A673 (cell line): ENCODE measurements at regions not wholly inside any gene's neighbourhood (a gene's known extent, or its start where the extent isn't known, plus 50 kb on each side); places are given as distances from the start of the nearest gene placed in this dataset.
"Not testable (repeated sequence)": the region's sequence is repeated elsewhere in the genome, so short reads cannot be mapped to it uniquely, and the experiment has no call there.

Experiments used
- BruUV-seq: library from RNA; stranded (reverse); fragments of 400-500 nt; replicated peaks from 2 replicates; lab custom pipeline; 2021; lab: Mats Ljungman, UMichigan
- CTCF ChIA-PET: fragments of 300-600 bp; sonication (Branson Sonifier 250); formaldehyde crosslinking; loops from one replicate; lab custom pipeline; 2022; ENCODE audit warnings: antibody characterized with exemption; lab: Charles Lee
- POLR2A ChIA-PET: fragments of 300-600 bp; sonication (Branson Sonifier 250); formaldehyde crosslinking; loops from one replicate; lab custom pipeline; 2022; ENCODE audit warnings: antibody characterized with exemption; ENCODE audit not compliant: low non-redundant PET; lab: Charles Lee
- DNase-seq: peaks from one replicate; pipeline ENCODE4 v3.0.0-alpha.2; 2015; ENCODE audit warnings: low spot score
- H3K27ac ChIP-seq: fragments of 200-600 bp; sonication (generic); 2 replicates; pipeline ENCODE4 v1.5.1; 2016; ENCODE audit warnings: mixed run types, low read depth, mild to moderate bottlenecking, mixed read lengths, antibody characterized with exemption, low read length; ENCODE audit not compliant: poor library complexity, severe bottlenecking
- H3K27me3 ChIP-seq: fragments of 200-600 bp; sonication (generic); replicated peaks from 2 replicates; pipeline ENCODE4 v1.6.1; 2017; ENCODE audit warnings: mixed run types, low read depth, mild to moderate bottlenecking, mixed read lengths, antibody characterized with exemption, low read length; ENCODE audit not compliant: insufficient read depth, poor library complexity
- H3K36me3 ChIP-seq: fragments of 200-600 bp; sonication (generic); 2 replicates; pipeline ENCODE4 v1.6.1; 2016; ENCODE audit warnings: mixed run types, mild to moderate bottlenecking, mixed read lengths, antibody characterized with exemption, low read length; ENCODE audit not compliant: insufficient read depth, poor library complexity, severe bottlenecking
- H3K4me1 ChIP-seq: fragments of 200-600 bp; sonication (generic); 2 replicates; pipeline ENCODE4 v1.6.1; 2017; ENCODE audit warnings: mixed run types, mild to moderate bottlenecking, mixed read lengths, antibody characterized with exemption, low read length; ENCODE audit not compliant: insufficient read depth, poor library complexity, severe bottlenecking
- H3K4me3 ChIP-seq: fragments of 200-600 bp; sonication (generic); 2 replicates; pipeline ENCODE4 v1.5.1; 2016; ENCODE audit warnings: low read depth, mixed run types, mild to moderate bottlenecking, mixed read lengths, low read length; ENCODE audit not compliant: poor library complexity, severe bottlenecking
- H3K9me3 ChIP-seq: fragments of 200-600 bp; sonication (generic); 2 replicates; pipeline ENCODE4 v1.6.1; 2016; ENCODE audit warnings: mixed run types, low read depth, mild to moderate bottlenecking, mixed read lengths, antibody characterized with exemption, low read length; ENCODE audit not compliant: poor library complexity, severe bottlenecking
- CTCF ChIP-seq: fragments of 300-800, 200-600 bp; sonication (generic); conservative IDR thresholded peaks from 2 replicates; pipeline ENCODE4 v1.5.1; 2017; ENCODE audit warnings: low read depth, mild to moderate bottlenecking, antibody characterized with exemption, low read length, moderate library complexity, mixed read lengths
- EZH2 ChIP-seq: fragments of 200-600 bp; sonication (generic); IDR thresholded peaks from 2 replicates; pipeline ENCODE4 v1.6.1; 2017; ENCODE audit warnings: borderline replicate concordance, low read depth, mild to moderate bottlenecking, mixed read lengths, antibody characterized with exemption, low read length; ENCODE audit not compliant: poor library complexity, severe bottlenecking
- intact Hi-C: fragments of 100-400 bp; cut with micrococcal nuclease; formaldehyde crosslinking; loops from one replicate; pipeline ENCODE4 v1.10.0; 2022; ENCODE audit not compliant: unreplicated experiment

GRCh38 chr1:66462313-66462712, 71.6 kb upstream of the SGIP1 start:
- no peaks in the 10 kb centered on the region for H3K4me1 ChIP-seq
- no peak overlapping the region for H3K27ac ChIP-seq
- ChIA-PET POLR2A (no interaction called here), CTCF (no interaction called here)
- DNase-seq: no peak
- no peaks in the 10 kb centered on the region for H3K36me3 ChIP-seq
- no peaks in the 10 kb centered on the region for H3K27me3 ChIP-seq
- TF ChIP-seq EZH2: no peak
- TF ChIP-seq CTCF: no peak
- no TSS peak for BruUV-seq
- H3K4me3 ChIP-seq: no peak overlapping the region
- no peaks in the 10 kb centered on the region for H3K9me3 ChIP-seq
- intact Hi-C loops: no loop called here

GRCh38 chr1:66464351-66464750, 69.6 kb upstream of the SGIP1 start:
- no peak overlapping the region for H3K27ac ChIP-seq
- TF ChIP-seq EZH2 (no peak), CTCF (no peak)
- no peaks in the 10 kb centered on the region for H3K36me3 ChIP-seq
- no peaks in the 10 kb centered on the region for H3K9me3 ChIP-seq
- H3K27me3 ChIP-seq: no peaks in the 10 kb centered on the region
- intact Hi-C loops: no loop called here
- H3K4me1 ChIP-seq: no peaks in the 10 kb centered on the region
- no peak overlapping the region for H3K4me3 ChIP-seq
- no peak for DNase-seq
- BruUV-seq: no TSS peak
- CTCF ChIA-PET: no interaction called here
- POLR2A ChIA-PET: no interaction called here

- Histone ChIP-seq H3K4me1 (no peaks in the 10 kb centered on the region), H3K36me3 (no peaks in the 10 kb centered on the region), H3K27me3 (no peaks in the 10 kb centered on the region), H3K4me3 (no peak overlapping the region), H3K9me3 (no peaks in the 10 kb centered on the region), H3K27ac (no peak overlapping the region)
- TF ChIP-seq CTCF (no peak), EZH2 (no peak)
- BruUV-seq: no TSS peak
- DNase-seq: no peak
- CTCF ChIA-PET: no interaction called here
- POLR2A ChIA-PET: no interaction called here
- intact Hi-C loops: no loop called here
These were observed 69.2 kb upstream of the SGIP1 start for GRCh38 chr1:66464802-66465201.

- H3K4me1 ChIP-seq, DNase-seq, POLR2A ChIA-PET, H3K4me3 ChIP-seq, H3K27me3 ChIP-seq, H3K36me3 ChIP-seq, BruUV-seq, CTCF ChIA-PET, H3K27ac ChIP-seq, H3K9me3 ChIP-seq, intact Hi-C loops: not testable (repeated sequence)
These were observed 67.3 kb upstream of the SGIP1 start for GRCh38 chr1:66466695-66467094.
